ENCODE measurements at regions not wholly inside any gene's neighbourhood (a gene's known extent, or its start where the extent isn't known, plus 50 kb on each side); places are given as distances from the start of the nearest gene placed in this dataset.

- no peak overlapping the region for H3K4me3 ChIP-seq (ENCODE audit: low read length)
- no peak for TF ChIP-seq CTCF (conservative IDR thresholded peaks at IDR 0.05; ENCODE audit: low read length)
- DNase-seq (ENCODE audit: low read depth), result no peak
These were observed 226.1 kb downstream of the OTOR start for GRCh38 chr20:16974080-16974854.

- no peak for DNase-seq (ENCODE audit: low read depth)
- H3K4me3 ChIP-seq (ENCODE audit: low read length), result no peak overlapping the region
- TF ChIP-seq CTCF (conservative IDR thresholded peaks at IDR 0.05; ENCODE audit: low read length), result no peak
These were observed 226.7 kb downstream of the OTOR start for GRCh38 chr20:16974855-16975162.

GRCh38 chr20:16975682-16976081, 227.5 kb downstream of the OTOR start:
- H3K4me3 ChIP-seq (ENCODE audit: low read length), result no peak overlapping the region
- no peak for TF ChIP-seq CTCF (conservative IDR thresholded peaks at IDR 0.05; ENCODE audit: low read length)
- no peak for DNase-seq (ENCODE audit: low read depth)

GRCh38 chr20:16978497-16978896, 230.3 kb downstream of the OTOR start:
- TF ChIP-seq CTCF (conservative IDR thresholded peaks at IDR 0.05; ENCODE audit: low read length), result no peak
- H3K4me3 ChIP-seq (ENCODE audit: low read length), result no peak overlapping the region
- no peak for DNase-seq (ENCODE audit: low read depth)

- no peak for DNase-seq (ENCODE audit: low read depth)
- no peak for TF ChIP-seq CTCF (conservative IDR thresholded peaks at IDR 0.05; ENCODE audit: low read length)
- H3K4me3 ChIP-seq (ENCODE audit: low read length), result no peak overlapping the region
These were observed 234.1 kb downstream of the OTOR start for GRCh38 chr20:16982091-16982726.

GRCh38 chr20:16984481-16984880, 236.3 kb downstream of the OTOR start:
- H3K4me3 ChIP-seq (ENCODE audit: low read length), result no peak overlapping the region
- DNase-seq (ENCODE audit: low read depth), result no peak
- no peak for TF ChIP-seq CTCF (conservative IDR thresholded peaks at IDR 0.05; ENCODE audit: low read length)
